Tibial artery (tissue), 4 donors: ENCODE measurements at regions not wholly inside any gene's neighbourhood (a gene's known extent, or its start where the extent isn't known, plus 50 kb on each side); places are given as distances from the start of the nearest gene placed in this dataset.

Experiments
- DNase-seq, 2 donors: peaks; one replicate each; pipeline ENCODE4 v3.0.0-alpha.2; 2019
- H3K27ac ChIP-seq, 2 donors: fragments of 200-600 bp; sonication (generic) in 1 of 2; 1 replicate in 1 of 2; 2 replicates in 1 of 2; pipeline ENCODE4 v1.5.1; 2018 to 2019; ENCODE audit warnings: mild to moderate bottlenecking in 1 of 2
- H3K27me3 ChIP-seq, 2 donors: fragments of 200-600 bp; sonication (generic) in 1 of 2; one replicate each; pipeline versions ENCODE4 v1.5.1 to v1.6.0; 2016 to 2019
- H3K36me3 ChIP-seq, 3 donors: fragments of 200-600 bp; sonication (generic) in 2 of 3; one replicate each; pipeline ENCODE4 v1.5.1; 2016 to 2019; ENCODE audit warnings: mild to moderate bottlenecking in 2 of 3
- H3K4me1 ChIP-seq, 4 donors: fragments of 200-600 bp; sonication (generic) in 2 of 4; 1 replicate in 3 of 4; 2 replicates in 1 of 4; pipeline ENCODE4 v1.5.1; 2016 to 2019
- H3K4me3 ChIP-seq, 2 donors: fragments of 200-600 bp; sonication (generic) in 1 of 2; 1 replicate in 1 of 2; 2 replicates in 1 of 2; pipeline ENCODE4 v1.5.1; 2018 to 2019; ENCODE audit warnings: mild to moderate bottlenecking in 2 of 2
- H3K9me3 ChIP-seq, 3 donors: fragments of 200-600 bp; sonication (generic) in 1 of 3; one replicate each; pipeline ENCODE4 v1.5.1; 2016 to 2019
- CTCF ChIP-seq, 2 experiments: fragments of 200-600 bp in 1 of 2; fragments of 450-650 bp in 1 of 2; IDR thresholded peaks; one replicate each; pipeline ENCODE4 v1.5.1; 2017 to 2019; ENCODE audit warnings: antibody characterized with exemption in 2 of 2, mild to moderate bottlenecking in 1 of 2, moderate library complexity in 1 of 2
- intact Hi-C: fragments of 100-400 bp; cut with DNase I; formaldehyde crosslinking; loops from one replicate; pipeline ENCODE4 v1.15.0; 2023; ENCODE audit warnings: low total_unique reads

GRCh38 chr6:105646391-105646867 lies 243.5 kb upstream of the PREP start:
- Histone ChIP-seq H3K4me3 (no peak overlapping the region), H3K9me3 (no peaks in the 10 kb centered on the region), H3K27ac (no peak overlapping the region), H3K4me1 (peaks cover 0 to 6% (median 0%) of the 10 kb centered on the region in 4 donors), H3K27me3 (no peaks in the 10 kb centered on the region), H3K36me3 (no peaks in the 10 kb centered on the region)
- no peak for DNase-seq
- TF ChIP-seq CTCF (IDR thresholded peaks at IDR 0.05): no peak
- intact Hi-C loops: no loop called here

- intact Hi-C loops: no loop called here
- TF ChIP-seq CTCF (IDR thresholded peaks at IDR 0.05): no peak
- DNase-seq: no peak
- H3K27ac ChIP-seq: no peak overlapping the region
- no peaks in the 10 kb centered on the region for H3K36me3 ChIP-seq
- H3K27me3 ChIP-seq: no peaks in the 10 kb centered on the region
- peaks cover 0 to 6% (median 0%) of the 10 kb centered on the region in 4 donors for H3K4me1 ChIP-seq
- H3K4me3 ChIP-seq: no peak overlapping the region
- no peaks in the 10 kb centered on the region for H3K9me3 ChIP-seq
Observed at GRCh38 chr6:105645958-105646357, 243.1 kb upstream of the PREP start.

DNA sequence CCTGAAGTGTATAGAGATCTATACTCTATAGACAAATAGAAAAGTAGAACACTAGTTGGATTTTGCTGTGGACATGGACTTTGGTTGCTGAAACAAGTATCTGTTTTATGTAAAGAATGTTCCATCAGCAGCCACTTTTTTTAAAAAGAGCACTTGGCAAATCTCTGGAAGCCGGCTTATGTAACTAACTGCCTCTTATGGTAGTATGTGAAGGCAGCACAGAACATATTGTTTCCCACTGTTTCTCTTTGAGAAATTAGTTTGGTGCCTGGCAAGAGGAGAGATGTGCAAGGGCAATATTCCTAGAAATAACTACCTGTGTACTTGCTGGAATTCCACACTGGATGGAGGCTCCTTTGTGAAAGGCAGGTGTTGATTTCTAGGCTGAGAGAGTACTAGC lies 242.3 kb upstream of the PREP start:
- Histone ChIP-seq H3K27me3 (no peaks in the 10 kb centered on the region), H3K36me3 (no peaks in the 10 kb centered on the region), H3K9me3 (no peaks in the 10 kb centered on the region), H3K27ac (no peak overlapping the region), H3K4me3 (no peak overlapping the region), H3K4me1 (peaks cover 0 to 6% (median 0%) of the 10 kb centered on the region in 4 donors)
- TF ChIP-seq CTCF (IDR thresholded peaks at IDR 0.05): no peak
- intact Hi-C loops: no loop called here
- DNase-seq: no peak

DNA sequence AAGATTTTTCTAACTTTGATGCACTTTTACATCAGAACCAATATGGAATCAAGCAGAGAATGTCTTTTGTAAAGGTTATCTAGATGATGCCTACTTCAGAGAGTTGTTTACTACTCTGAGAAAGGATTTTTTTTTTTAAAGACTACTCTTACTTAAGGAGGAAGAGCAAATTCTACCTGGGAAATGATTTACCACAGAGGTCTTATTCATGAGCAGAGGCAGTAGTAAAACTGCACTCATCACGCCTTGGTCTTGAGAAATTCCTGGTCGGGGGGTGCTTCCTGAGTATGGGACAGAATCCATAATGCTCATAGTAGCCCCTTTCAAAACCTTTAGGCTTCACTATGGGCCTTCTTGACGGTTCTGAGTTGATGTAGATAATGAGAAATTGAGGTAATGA lies 241.8 kb upstream of the PREP start:
- no peak for DNase-seq
- no peaks in the 10 kb centered on the region for H3K36me3 ChIP-seq
- TF ChIP-seq CTCF (IDR thresholded peaks at IDR 0.05): no peak

GRCh38 chr6:105644073-105644489 lies 241.2 kb upstream of the PREP start:
- Histone ChIP-seq H3K27ac (no peak overlapping the region), H3K27me3 (no peaks in the 10 kb centered on the region), H3K4me1 (peaks cover 0 to 6% (median 0%) of the 10 kb centered on the region in 4 donors), H3K4me3 (no peak overlapping the region), H3K36me3 (no peaks in the 10 kb centered on the region), H3K9me3 (no peaks in the 10 kb centered on the region)
- TF ChIP-seq CTCF (IDR thresholded peaks at IDR 0.05): no peak
- intact Hi-C loops: no loop called here
- DNase-seq: no peak

More for the DNA sequence above, 241.8 kb upstream of the PREP start:
- H3K27me3 ChIP-seq: no peaks in the 10 kb centered on the region
- H3K4me1 ChIP-seq: peaks cover 0 to 6% (median 0%) of the 10 kb centered on the region in 4 donors
- H3K9me3 ChIP-seq: no peaks in the 10 kb centered on the region
- no peak overlapping the region for H3K4me3 ChIP-seq
- H3K27ac ChIP-seq: no peak overlapping the region
- intact Hi-C loops: no loop called here

DNA sequence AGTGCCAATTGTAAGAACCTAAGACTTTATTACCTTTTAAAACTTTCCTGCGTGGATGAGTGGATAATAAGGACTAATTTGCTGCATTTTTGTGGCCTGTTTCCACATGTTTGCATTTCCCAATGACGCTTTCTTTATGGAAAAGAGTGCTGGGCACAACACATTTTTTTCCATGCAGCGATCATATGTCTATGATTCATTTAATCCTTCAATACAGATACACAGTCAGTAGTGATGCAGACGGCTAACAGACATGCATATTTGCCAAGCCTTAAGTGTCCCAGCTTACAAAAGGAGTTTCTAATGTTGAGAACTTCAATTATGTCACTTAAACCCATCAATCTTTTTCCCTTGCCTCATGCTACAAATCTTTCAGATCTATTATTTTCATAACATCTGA lies 239.8 kb upstream of the PREP start:
- intact Hi-C loops: no loop called here
- DNase-seq: no peak
- no peaks in the 10 kb centered on the region for H3K9me3 ChIP-seq

More for the DNA sequence above, 239.8 kb upstream of the PREP start:
- H3K4me1 ChIP-seq: peaks cover 0 to 6% (median 0%) of the 10 kb centered on the region in 4 donors
- no peaks in the 10 kb centered on the region for H3K27me3 ChIP-seq
- H3K4me3 ChIP-seq: no peak overlapping the region
- H3K27ac ChIP-seq: no peak overlapping the region
- no peaks in the 10 kb centered on the region for H3K36me3 ChIP-seq
- no peak for TF ChIP-seq CTCF (IDR thresholded peaks at IDR 0.05)
